AG04450 (cell line): ENCODE measurements at regions not wholly inside any gene's neighbourhood (a gene's known extent, or its start where the extent isn't known, plus 50 kb on each side); places are given as distances from the start of the nearest gene placed in this dataset.

ENCODE experiments used
- CTCF ChIA-PET: fragments of 300-600, 350-600 bp; formaldehyde crosslinking; extraction: SDS; loops from one replicate; lab custom pipeline; 2022; ENCODE audit warnings: antibody characterized with exemption, inconsistent platforms; lab: Charles Lee
- POLR2A ChIA-PET: fragments of 350-600 bp; formaldehyde crosslinking; extraction: SDS; loops from one replicate; lab custom pipeline; 2021; ENCODE audit warnings: antibody characterized with exemption, inconsistent platforms; lab: Yijun Ruan, JAX
- DNase-seq: peaks from one replicate; pipeline ENCODE4 v3.0.0-alpha.2; 2011; ENCODE audit warnings: low read depth, low spot score
- H3K27ac ChIP-seq: one replicate; pipeline ENCODE4 v1.5.1; 2012; ENCODE audit warnings: low read depth, low read length, control low read depth
- H3K27me3 ChIP-seq: one replicate; pipeline ENCODE4 v1.6.0; 2012; ENCODE audit warnings: low read length; ENCODE audit not compliant: control insufficient read depth, insufficient read depth
- H3K4me3 ChIP-seq: 2 replicates; pipeline ENCODE4 v1.5.1; 2011; ENCODE audit warnings: mild to moderate bottlenecking, low read depth, low read length, control low read depth
- H3K9me3 ChIP-seq: 2 replicates; pipeline ENCODE4 v1.5.1; 2012; ENCODE audit warnings: low read length; ENCODE audit not compliant: control insufficient read depth, insufficient read depth
- TF ChIP-seq, protein P1 (sequence below): IDR thresholded peaks from 2 replicates; pipeline ENCODE4 v1.5.1; 2011; ENCODE audit warnings: low read depth, low read length, control low read depth, inconsistent platforms

- ChIA-PET POLR2A (no interaction called here), CTCF (no interaction called here)
- Histone ChIP-seq H3K9me3 (peaks cover 9% of the 10 kb centered on the region), H3K27ac (no peak overlapping the region), H3K27me3 (no peaks in the 10 kb centered on the region), H3K4me3 (no peak overlapping the region)
- no peak for DNase-seq
- TF ChIP-seq, protein P1, sequence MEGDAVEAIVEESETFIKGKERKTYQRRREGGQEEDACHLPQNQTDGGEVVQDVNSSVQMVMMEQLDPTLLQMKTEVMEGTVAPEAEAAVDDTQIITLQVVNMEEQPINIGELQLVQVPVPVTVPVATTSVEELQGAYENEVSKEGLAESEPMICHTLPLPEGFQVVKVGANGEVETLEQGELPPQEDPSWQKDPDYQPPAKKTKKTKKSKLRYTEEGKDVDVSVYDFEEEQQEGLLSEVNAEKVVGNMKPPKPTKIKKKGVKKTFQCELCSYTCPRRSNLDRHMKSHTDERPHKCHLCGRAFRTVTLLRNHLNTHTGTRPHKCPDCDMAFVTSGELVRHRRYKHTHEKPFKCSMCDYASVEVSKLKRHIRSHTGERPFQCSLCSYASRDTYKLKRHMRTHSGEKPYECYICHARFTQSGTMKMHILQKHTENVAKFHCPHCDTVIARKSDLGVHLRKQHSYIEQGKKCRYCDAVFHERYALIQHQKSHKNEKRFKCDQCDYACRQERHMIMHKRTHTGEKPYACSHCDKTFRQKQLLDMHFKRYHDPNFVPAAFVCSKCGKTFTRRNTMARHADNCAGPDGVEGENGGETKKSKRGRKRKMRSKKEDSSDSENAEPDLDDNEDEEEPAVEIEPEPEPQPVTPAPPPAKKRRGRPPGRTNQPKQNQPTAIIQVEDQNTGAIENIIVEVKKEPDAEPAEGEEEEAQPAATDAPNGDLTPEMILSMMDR, result no peak
Observed at GRCh38 chr13:103803349-103803748, 737.1 kb upstream of the SLC10A2 start.

GRCh38 chr13:103799028-103799427 is 732.8 kb upstream of the SLC10A2 start:
- Histone ChIP-seq H3K27ac (no peak overlapping the region), H3K4me3 (no peak overlapping the region), H3K9me3 (peaks cover 5% of the 10 kb centered on the region; the same call in 1 of the 2 replicates), H3K27me3 (no peaks in the 10 kb centered on the region)
- no peak for DNase-seq
- TF ChIP-seq, protein P1, result no peak
- ChIA-PET CTCF (no interaction called here), POLR2A (no interaction called here)

DNA sequence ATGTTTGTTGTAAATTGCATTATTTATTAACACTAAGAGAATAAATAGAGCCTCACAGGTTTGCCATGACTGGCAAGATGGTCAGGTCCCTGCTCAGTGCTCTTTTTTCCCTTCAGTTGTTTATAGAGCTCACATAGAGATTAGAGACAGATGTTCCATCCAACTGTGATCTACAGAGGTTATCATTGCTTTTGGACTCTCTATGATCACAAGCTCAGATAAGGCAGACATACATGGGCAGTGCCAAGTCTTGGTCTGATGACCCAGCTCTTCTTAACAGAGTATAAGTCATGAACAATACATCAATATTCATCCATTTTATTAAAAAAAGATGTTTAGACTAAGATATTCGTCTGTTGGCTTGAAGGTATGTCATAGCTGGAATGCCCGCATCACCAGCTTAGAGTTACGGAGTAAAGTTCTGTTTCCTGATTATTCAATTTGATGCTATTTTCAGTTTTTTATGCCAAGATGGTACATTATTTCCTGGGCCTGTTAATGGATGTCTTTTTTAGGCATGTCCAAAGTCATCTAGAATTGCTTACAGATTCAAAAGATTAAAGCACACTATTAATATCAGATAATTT is 729.8 kb upstream of the SLC10A2 start:
- DNase-seq, result no peak
- TF ChIP-seq, protein P1, result no peak
- H3K4me3 ChIP-seq, result no peak overlapping the region
- no peak overlapping the region for H3K27ac ChIP-seq
- ChIA-PET CTCF (no interaction called here), POLR2A (no interaction called here)
- H3K27me3 ChIP-seq, result no peaks in the 10 kb centered on the region
- H3K9me3 ChIP-seq, result peaks cover 2% of the 10 kb centered on the region; the same call in 1 of the 2 replicates

DNA sequence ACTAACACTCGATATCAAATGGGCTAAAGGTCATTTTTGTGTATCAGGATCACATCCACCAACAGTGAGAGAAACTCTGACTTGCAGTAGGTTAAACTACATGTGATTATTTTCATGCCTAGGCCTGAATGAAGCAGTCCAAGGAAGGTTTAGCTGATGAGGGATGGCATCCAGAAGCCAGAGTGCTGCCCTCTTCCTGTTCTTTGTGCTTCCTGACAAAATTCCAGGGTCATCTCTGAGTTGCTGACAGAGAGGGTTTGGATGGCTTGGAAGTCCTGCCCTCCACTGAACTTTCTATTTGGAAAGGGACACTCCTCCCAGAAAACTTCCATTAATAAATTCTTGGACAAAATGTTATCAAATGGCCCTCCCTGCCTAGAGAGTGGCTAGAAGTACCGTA is 728.3 kb upstream of the SLC10A2 start:
- Histone ChIP-seq H3K27me3 (no peaks in the 10 kb centered on the region), H3K27ac (no peak overlapping the region), H3K4me3 (no peak overlapping the region), H3K9me3 (peaks cover 2% of the 10 kb centered on the region; the same call in 1 of the 2 replicates)
- CTCF ChIA-PET, result no interaction called here
- TF ChIP-seq, protein P1, result no peak
- no peak for DNase-seq
- POLR2A ChIA-PET, result no interaction called here

DNA sequence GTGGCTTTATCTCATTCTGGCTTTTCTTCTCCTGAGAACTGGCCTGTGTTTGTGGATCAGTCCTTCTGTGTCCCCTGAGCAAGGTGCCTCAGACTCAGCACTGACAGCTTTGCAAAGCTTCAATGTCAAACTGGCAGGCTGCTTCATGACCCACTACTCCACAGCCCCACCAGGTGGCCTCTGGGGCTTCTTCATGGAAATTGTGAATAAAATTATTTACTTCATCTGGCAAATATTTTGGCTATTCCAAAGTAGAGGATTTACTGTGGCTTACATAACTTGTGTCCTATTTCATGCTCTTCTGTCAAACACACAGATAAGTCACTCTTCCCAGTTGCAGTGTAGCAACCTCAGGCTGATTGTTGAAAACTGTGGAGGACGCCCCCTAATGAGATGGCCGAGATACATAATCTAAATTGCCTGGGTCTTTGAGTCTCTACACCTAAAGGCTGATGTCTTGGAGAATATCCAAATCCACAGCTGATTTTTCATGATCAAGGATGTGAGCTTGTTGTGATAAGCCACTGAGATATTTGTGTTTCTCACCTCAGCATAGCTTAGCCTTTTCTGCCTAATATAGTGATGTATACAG is 721.9 kb upstream of the SLC10A2 start:
- H3K4me3 ChIP-seq, result no peak overlapping the region
- H3K27me3 ChIP-seq, result no peaks in the 10 kb centered on the region
- ChIA-PET CTCF (no interaction called here), POLR2A (no interaction called here)
- no peak overlapping the region for H3K27ac ChIP-seq
- H3K9me3 ChIP-seq, result peaks cover 3% of the 10 kb centered on the region; the same call in 1 of the 2 replicates
- TF ChIP-seq, protein P1, result no peak
- DNase-seq, result no peak
